Activated T-helper 17 cell treated with anti-CD3 and anti-CD28 coated beads, Interleukin-2, amount 50 U/mL, for 72 hours (primary cell): ENCODE measurements at regions not wholly inside any gene's neighbourhood (a gene's known extent, or its start where the extent isn't known, plus 50 kb on each side); places are given as distances from the start of the nearest gene placed in this dataset.

ENCODE experiments used
- ATAC-seq: fragments of 150-1000 bp; cut with Tn5 transposase; replicated peaks from 2 replicates; pipeline ENCODE4 v1.10.0; 2021; ENCODE audit warnings: mild to moderate bottlenecking, moderate library complexity
- H3K27ac Mint-ChIP-seq: one replicate; pipeline ENCODE4 v1.8.0; 2022; ENCODE audit warnings: mixed read lengths
- H3K27me3 Mint-ChIP-seq: one replicate; pipeline ENCODE4 v1.8.0; 2022; ENCODE audit warnings: mixed read lengths
- H3K36me3 Mint-ChIP-seq: one replicate; pipeline ENCODE4 v1.8.0; 2022; ENCODE audit warnings: low read depth, mild to moderate bottlenecking, mixed read lengths
- H3K4me1 Mint-ChIP-seq: one replicate; pipeline ENCODE4 v1.8.0; 2022; ENCODE audit warnings: mixed read lengths
- H3K4me3 Mint-ChIP-seq: one replicate; pipeline ENCODE4 v1.8.0; 2022; ENCODE audit warnings: mild to moderate bottlenecking, mixed read lengths
- H3K9me3 Mint-ChIP-seq: one replicate; pipeline ENCODE4 v1.8.0; 2022; ENCODE audit warnings: mixed read lengths

- Mint-ChIP-seq H3K27ac (no peak overlapping the region), H3K4me1 (no peaks in the 10 kb centered on the region), H3K36me3 (no peaks in the 10 kb centered on the region), H3K27me3 (no peaks in the 10 kb centered on the region), H3K4me3 (no peak overlapping the region), H3K9me3 (no peaks in the 10 kb centered on the region)
- no peak for ATAC-seq
These were observed 161.8 kb upstream of the MEF2C start for GRCh38 chr5:89044674-89045200.

DNA sequence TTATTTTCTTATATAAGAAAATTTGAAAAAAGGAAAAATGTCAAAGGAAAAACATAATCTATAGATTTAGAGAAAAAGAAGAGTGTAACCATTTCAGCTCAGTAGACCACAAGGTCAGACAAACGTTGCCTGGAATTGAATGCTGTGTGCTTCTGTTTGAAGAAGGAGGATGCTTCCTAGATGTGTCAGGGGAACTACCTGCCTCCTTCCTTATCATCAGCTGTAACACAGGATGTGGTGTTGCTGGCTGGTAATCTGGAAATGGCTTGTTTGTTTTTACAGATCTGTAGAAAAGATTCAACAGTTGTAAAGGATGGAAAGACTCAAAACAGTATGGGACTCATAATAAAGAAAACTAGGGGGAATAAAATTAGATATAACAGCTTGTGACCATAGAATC lies 160.7 kb upstream of the MEF2C start:
- Mint-ChIP-seq H3K27me3 (no peaks in the 10 kb centered on the region), H3K4me1 (no peaks in the 10 kb centered on the region), H3K9me3 (peaks cover 2% of the 10 kb centered on the region), H3K27ac (no peak overlapping the region), H3K4me3 (no peak overlapping the region), H3K36me3 (no peaks in the 10 kb centered on the region)
- ATAC-seq, result no peak

GRCh38 chr5:89042746-89043145 lies 159.8 kb upstream of the MEF2C start:
- Mint-ChIP-seq H3K27me3 (no peaks in the 10 kb centered on the region), H3K4me3 (no peak overlapping the region), H3K27ac (no peak overlapping the region), H3K4me1 (no peaks in the 10 kb centered on the region), H3K36me3 (no peaks in the 10 kb centered on the region), H3K9me3 (peaks cover 5% of the 10 kb centered on the region)
- no peak for ATAC-seq

DNA sequence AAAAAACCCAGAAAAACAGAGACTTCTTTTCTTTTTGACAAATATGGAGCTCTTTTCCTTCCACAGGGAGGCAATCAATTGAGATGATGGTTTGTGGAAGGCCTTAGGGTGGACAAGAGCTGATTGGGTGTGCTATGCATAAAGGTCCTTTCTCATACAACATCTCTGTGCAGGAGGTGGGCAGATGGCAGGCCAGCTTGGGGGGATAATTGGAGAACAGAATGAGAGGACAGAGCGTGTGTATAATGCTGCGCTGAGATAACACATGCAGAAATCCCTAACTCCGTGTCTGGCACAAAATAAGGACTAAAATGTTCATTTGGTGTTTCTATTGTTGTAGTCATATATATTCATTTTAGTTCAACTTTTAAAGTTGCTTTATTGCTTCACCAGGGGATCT lies 159.0 kb upstream of the MEF2C start:
- H3K4me1 Mint-ChIP-seq, result no peaks in the 10 kb centered on the region
- H3K9me3 Mint-ChIP-seq, result peaks cover 5% of the 10 kb centered on the region
- no peak overlapping the region for H3K27ac Mint-ChIP-seq
- no peak for ATAC-seq
- no peaks in the 10 kb centered on the region for H3K36me3 Mint-ChIP-seq
- H3K4me3 Mint-ChIP-seq, result no peak overlapping the region
- H3K27me3 Mint-ChIP-seq, result no peaks in the 10 kb centered on the region

DNA sequence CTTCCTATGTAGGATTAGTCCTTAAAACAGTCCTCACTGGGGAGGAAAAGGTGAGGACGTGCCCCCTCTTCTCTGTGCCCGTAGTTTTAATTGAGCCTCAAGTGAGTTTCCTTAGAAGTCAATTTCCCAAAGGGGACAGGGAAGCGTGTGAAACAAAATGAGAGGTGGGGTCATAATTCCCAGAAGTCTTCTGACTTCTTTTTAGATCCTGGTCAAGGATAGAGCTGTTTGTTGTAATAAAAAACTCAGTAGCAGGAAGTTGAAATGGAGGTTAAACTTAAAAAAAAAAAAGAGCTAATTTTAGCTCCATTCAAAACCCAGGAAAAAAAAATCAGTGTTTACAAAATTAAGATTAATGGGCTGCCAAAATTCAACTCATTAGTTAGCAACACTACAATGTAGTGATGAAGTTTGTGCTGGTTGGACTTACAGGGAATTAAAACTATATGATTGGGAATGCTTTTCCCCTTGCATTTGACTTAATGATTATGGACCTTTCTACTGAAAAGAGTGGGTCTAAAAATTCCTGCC lies 158.3 kb upstream of the MEF2C start:
- Mint-ChIP-seq H3K27me3 (no peaks in the 10 kb centered on the region), H3K4me1 (no peaks in the 10 kb centered on the region), H3K9me3 (peaks cover 5% of the 10 kb centered on the region), H3K27ac (no peak overlapping the region), H3K4me3 (no peak overlapping the region), H3K36me3 (no peaks in the 10 kb centered on the region)
- no peak for ATAC-seq

DNA sequence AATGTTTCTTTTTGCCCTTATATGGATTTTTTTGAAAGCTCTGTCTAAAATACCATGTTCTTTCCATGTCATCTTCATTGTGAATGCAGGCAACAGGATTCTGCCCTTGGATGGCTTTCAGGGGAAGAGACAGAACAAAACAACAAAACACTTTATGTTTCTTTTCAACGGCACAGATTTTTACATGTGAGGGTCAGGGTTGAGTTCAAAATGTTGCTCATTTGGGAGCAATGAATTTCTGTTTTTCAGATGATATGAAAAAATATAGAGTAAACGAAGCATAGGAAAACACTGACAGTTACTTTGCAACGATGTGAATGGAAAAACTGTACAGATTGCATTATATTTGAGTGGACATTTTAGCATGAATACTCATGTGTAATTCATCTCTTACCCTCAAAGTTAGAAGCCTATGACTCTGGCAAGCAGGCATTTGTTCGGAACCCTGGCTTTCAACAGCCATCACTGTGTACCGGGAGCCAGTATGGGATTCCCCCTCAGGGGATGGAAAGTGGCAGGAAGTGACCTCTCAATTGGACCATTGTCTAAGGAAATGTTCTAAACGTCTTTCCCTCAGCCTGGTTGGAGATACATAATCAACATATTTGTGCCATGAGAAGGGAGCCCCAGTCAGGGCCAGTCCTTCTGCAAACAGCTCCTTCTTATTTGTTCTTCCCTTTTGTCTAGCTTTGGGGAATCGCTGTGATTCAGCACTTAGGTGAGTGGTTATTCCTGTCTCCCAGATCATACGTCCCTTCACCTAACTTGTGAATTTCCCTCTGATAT lies 153.9 kb upstream of the MEF2C start:
- ATAC-seq, result no peak
- Mint-ChIP-seq H3K9me3 (peaks cover 5% of the 10 kb centered on the region), H3K36me3 (no peaks in the 10 kb centered on the region), H3K4me1 (no peaks in the 10 kb centered on the region), H3K27ac (no peak overlapping the region), H3K4me3 (no peak overlapping the region), H3K27me3 (no peaks in the 10 kb centered on the region)

GRCh38 chr5:89036166-89036565 lies 153.2 kb upstream of the MEF2C start:
- ATAC-seq, result no peak
- no peaks in the 10 kb centered on the region for H3K36me3 Mint-ChIP-seq
- H3K27me3 Mint-ChIP-seq, result no peaks in the 10 kb centered on the region
- H3K4me3 Mint-ChIP-seq, result no peak overlapping the region
- peaks cover 5% of the 10 kb centered on the region for H3K9me3 Mint-ChIP-seq
- H3K4me1 Mint-ChIP-seq, result no peaks in the 10 kb centered on the region
- no peak overlapping the region for H3K27ac Mint-ChIP-seq

DNA sequence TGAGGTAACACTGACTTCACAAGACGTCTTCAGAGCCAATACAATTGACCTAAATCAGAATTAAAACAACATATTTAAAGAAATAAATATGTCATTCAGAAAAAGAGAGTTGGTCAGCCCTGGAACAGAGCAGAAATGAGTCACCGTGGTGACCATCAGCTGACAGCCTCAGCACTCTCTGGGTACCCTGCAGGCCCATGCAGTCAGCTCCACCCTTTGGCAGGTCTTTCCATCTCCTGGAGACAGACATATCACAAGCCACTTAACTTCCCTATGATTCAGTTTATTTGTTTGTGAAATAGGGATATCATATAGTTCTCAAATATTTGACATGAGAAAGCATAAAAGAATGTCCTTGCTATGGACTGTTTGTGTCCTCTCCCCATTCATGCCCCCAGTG lies 151.6 kb upstream of the MEF2C start:
- no peak overlapping the region for H3K27ac Mint-ChIP-seq
- peaks cover 5% of the 10 kb centered on the region for H3K9me3 Mint-ChIP-seq
- no peaks in the 10 kb centered on the region for H3K4me1 Mint-ChIP-seq
- no peaks in the 10 kb centered on the region for H3K36me3 Mint-ChIP-seq
- H3K27me3 Mint-ChIP-seq, result no peaks in the 10 kb centered on the region
- H3K4me3 Mint-ChIP-seq, result no peak overlapping the region
- no peak for ATAC-seq

- H3K4me3 Mint-ChIP-seq, result no peak overlapping the region
- no peaks in the 10 kb centered on the region for H3K36me3 Mint-ChIP-seq
- no peak overlapping the region for H3K27ac Mint-ChIP-seq
- ATAC-seq, result no peak
- no peaks in the 10 kb centered on the region for H3K4me1 Mint-ChIP-seq
- H3K9me3 Mint-ChIP-seq, result no peaks in the 10 kb centered on the region
- H3K27me3 Mint-ChIP-seq, result no peaks in the 10 kb centered on the region
These were observed 147.8 kb upstream of the MEF2C start for GRCh38 chr5:89030798-89031197.

DNA sequence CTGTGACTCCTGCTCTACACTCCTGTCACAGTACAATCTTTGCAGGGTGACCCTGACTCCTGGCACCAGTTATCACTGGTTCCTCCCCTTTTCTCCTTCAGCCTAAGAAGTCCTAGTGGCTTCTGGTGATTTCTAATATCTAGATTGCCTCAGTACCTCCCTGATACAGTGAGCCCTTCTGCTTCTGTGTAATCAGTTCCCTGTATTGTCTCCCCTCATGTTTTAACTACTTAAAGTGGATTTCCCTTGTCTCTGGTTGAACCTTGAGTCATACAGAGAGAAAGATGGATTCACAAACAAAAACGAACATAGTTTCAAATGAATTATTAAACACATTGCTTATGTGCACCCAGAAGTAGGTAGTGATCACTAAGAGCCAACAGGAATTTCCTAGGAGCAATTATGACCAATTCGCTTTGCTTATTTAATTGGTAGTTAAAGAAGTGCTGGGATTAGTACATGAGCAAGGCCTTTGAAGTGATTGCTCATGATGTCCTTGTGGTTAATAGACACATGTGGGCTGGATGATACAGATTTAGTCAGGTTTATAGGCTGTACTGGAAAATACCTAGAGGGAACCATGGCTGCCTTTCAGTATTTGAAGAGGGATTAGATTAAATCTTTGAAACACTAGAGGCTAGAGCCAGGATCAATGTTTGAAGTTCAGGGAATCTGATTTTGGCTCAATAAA lies 145.8 kb upstream of the MEF2C start:
- no peaks in the 10 kb centered on the region for H3K9me3 Mint-ChIP-seq
- H3K4me3 Mint-ChIP-seq, result no peak overlapping the region
- ATAC-seq, result no peak
- no peaks in the 10 kb centered on the region for H3K36me3 Mint-ChIP-seq
- no peaks in the 10 kb centered on the region for H3K27me3 Mint-ChIP-seq
- no peak overlapping the region for H3K27ac Mint-ChIP-seq
- no peaks in the 10 kb centered on the region for H3K4me1 Mint-ChIP-seq

DNA sequence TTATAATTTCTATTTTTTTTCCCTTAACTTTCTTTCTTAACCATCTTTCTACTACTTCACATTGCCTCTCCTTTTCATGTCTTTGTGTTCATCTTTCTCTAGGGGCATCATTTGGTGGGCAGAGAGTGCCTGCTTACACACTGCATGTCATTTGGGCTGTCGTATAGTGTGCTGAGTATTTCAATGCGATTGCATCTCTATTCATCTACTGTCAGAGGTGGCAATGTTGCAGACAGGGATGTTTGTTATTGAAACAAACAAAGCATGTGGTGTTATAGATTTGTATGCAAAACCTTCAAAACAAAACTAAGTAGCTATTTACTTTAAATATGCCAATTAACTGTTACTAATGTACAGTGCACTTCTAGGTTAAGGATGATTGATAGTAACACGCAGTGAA lies 141.1 kb upstream of the MEF2C start:
- H3K27ac Mint-ChIP-seq, result no peak overlapping the region
- no peak overlapping the region for H3K4me3 Mint-ChIP-seq
- no peaks in the 10 kb centered on the region for H3K9me3 Mint-ChIP-seq
- H3K4me1 Mint-ChIP-seq, result no peaks in the 10 kb centered on the region
- H3K36me3 Mint-ChIP-seq, result no peaks in the 10 kb centered on the region
- ATAC-seq, result no peak
- no peaks in the 10 kb centered on the region for H3K27me3 Mint-ChIP-seq

DNA sequence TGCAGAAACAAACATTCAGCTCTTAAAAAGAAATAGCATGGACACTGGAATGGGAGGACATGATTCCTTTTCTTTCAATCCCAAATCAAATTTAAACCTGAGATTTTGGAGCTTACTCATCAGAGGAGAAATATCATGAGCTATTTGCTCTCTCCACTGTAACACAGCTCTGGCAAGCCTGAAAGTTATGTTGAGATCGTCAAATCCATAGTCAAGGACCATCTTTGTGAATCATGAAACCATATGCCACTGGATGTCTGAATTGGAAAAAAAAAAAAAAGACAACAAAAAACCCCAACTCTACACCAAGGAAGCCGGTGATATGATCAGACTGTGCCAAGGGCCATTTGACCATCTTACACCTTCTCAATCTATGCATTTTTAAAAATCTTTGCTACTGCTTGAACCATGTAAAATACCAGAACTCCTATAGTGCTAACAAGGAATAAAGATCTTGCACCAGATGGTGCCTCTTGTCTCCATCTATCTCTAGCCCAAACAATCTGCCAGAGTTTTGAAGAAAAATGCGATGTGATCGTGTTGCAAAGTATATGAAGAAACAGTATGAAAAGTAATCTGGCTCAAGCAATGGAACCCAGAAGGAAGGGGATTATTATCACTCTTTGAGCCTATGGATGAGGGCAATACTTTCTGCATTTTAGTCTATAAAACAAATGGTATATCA lies 138.1 kb upstream of the MEF2C start:
- Mint-ChIP-seq H3K4me3 (no peak overlapping the region), H3K27me3 (no peaks in the 10 kb centered on the region), H3K9me3 (no peaks in the 10 kb centered on the region), H3K36me3 (no peaks in the 10 kb centered on the region), H3K4me1 (no peaks in the 10 kb centered on the region), H3K27ac (no peak overlapping the region)
- ATAC-seq, result no peak

DNA sequence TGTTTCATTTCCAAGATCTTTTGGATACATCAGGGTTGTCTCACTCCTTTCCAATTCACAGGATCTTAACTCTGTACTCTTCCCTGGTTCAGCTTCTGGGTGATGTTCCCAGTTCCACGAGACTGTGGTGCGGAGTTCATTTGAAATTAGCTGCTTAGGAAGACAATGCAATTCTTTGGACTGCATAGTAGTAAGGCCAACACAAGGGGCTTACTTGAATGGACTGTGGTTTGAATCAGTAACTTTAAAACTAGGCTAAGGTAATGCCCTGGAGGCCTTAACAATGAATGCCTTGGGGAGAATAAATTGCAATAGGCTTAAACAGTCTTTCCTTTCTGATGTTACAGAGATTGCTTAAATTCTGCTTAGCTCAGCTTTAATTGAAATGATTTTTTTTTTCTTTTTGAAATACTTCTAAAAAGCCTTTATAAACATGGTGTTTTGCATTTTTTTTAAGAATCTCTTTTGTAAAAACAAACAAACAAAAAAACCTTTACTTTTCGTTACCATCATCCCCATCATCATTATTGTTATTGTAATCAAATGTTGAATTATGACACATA lies 133.8 kb upstream of the MEF2C start:
- Mint-ChIP-seq H3K27me3 (no peaks in the 10 kb centered on the region), H3K9me3 (no peaks in the 10 kb centered on the region), H3K4me3 (no peak overlapping the region), H3K4me1 (no peaks in the 10 kb centered on the region), H3K27ac (no peak overlapping the region), H3K36me3 (no peaks in the 10 kb centered on the region)
- no peak for ATAC-seq

GRCh38 chr5:89015409-89015808 lies 132.4 kb upstream of the MEF2C start:
- no peaks in the 10 kb centered on the region for H3K9me3 Mint-ChIP-seq
- no peaks in the 10 kb centered on the region for H3K4me1 Mint-ChIP-seq
- H3K36me3 Mint-ChIP-seq, result no peaks in the 10 kb centered on the region
- ATAC-seq, result no peak
- H3K4me3 Mint-ChIP-seq, result no peak overlapping the region
- no peak overlapping the region for H3K27ac Mint-ChIP-seq
- no peaks in the 10 kb centered on the region for H3K27me3 Mint-ChIP-seq
